ENCODE measurements at regions not wholly inside any gene's neighbourhood (a gene's known extent, or its start where the extent isn't known, plus 50 kb on each side); places are given as distances from the start of the nearest gene placed in this dataset.
"Not testable (repeated sequence)": the region's sequence is repeated elsewhere in the genome, so short reads cannot be mapped to it uniquely, and the experiment has no call there.

DNA sequence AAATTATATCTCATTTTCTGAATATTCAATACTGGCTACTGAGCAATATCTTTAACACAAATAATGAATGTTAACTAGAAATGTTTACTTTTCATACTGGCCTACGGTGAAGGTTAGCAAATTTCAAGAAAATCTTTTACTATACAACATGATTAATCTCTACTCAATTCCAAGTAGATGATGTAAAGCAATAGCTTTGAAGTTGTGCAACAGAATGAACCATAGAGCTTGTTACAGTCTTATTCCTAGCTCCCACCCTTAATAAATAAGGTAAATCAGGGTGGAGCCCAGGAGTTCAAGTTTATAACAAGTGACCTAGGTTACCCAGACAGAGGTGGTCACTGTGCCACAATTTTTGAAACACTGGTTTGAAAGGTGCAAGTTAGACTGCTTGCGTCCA lies 1678.1 kb downstream of the KCNT2 start:
- DNase-seq (ENCODE audit: low read depth in 2 of 2): no peak

- DNase-seq (ENCODE audit: low read depth in 2 of 2): no peak
These were observed 1678.9 kb downstream of the KCNT2 start for GRCh38 chr1:194929357-194929756.

DNA sequence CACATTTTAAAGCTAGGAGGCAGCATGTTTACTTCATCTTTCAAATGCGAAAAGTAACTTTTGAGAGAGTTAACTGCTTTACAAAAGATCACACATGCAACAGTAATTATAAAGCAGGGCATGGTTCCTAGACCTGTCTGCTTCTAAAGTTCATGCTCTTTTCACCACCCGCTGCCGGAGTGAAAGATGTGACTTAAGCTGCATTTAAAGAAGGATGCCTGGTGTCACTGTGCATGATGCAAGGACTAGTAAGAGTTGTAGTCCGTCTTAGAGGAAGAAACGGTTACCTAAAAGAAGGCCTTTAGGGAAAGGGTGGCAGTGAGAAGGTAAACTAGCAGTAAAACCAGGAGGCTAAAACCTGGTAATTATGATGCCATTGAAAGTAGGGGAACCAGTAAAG lies 1689.1 kb downstream of the KCNT2 start:
- DNase-seq (ENCODE audit: low read depth in 2 of 2): no peak

DNA sequence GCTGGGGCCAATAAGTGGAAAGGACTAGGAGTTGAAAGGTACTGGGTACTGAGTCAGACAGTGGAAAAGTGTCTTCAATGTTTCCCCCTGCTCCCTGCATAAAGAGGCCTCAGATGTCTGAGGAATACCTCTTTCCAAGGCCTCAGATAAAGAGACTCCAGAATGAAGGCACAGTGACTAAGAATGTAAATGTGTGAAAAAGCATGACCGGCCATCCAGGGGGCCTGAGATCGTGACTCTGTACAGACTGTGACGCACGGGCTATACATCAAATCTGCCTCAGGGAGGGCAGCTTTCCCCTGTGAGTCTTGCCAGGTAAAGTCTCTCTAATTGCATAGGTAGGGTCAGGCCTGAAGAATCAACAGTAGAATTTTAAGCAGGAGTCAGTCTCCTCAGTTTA lies 1690.5 kb downstream of the KCNT2 start:
- DNase-seq (ENCODE audit: low read depth in 2 of 2): no peak

DNA sequence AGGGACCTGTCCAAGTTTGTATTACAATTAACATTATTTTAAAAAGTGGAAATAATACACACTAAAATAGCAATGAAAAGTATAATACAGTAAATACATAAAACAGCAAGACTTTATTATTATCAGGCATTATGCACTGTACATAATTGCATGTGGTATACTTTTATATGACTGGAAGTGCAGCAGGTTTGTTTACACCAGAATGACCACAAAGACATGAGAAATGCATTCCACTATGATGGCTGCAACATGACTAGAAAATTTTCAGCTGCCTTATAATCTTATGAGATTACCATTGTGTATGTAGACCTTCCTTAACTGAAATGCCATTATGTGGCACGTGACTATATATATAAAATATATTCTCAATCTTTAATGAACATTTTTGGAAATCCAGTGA lies 1699.6 kb downstream of the KCNT2 start:
- DNase-seq (ENCODE audit: low read depth in 2 of 2): no peak

DNA sequence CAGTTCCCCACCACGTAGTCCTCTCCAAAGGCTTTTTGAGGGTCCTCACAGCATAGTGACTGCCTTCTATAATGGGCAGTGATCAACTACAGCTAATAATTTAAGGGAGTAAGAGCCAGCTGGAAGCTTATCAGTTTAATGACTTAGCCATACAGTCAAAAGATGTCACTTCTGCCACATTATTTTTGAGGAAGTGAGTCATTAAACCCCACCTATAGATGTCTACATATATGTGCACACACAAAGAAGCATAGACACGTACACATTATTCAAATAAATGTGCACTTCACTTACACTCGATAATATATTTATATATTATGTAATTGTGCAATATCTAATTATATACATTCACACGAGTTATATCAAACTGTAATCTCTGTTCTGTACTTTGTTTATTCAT lies 1704.7 kb downstream of the KCNT2 start:
- DNase-seq (ENCODE audit: low read depth in 2 of 2): no peak

DNA sequence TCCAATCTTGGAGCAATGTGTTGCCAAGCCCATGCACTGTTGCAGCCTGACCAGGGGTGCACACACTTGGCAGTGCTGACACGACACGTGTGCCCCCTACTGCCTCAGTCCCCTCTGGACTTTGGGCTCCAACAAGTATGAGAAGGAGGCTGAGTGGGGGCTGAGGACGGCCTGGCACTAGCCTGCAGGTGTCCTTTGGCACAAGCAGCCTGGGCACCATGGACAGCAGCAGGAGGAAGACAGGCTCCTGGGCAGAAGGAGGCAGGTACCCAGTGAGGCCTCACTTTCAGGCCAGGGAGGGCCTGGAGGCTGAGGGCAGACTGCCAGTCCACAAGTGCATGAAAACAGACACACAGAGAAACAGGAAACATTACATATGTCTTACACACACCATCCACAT lies 1702.9 kb upstream of the B3GALT2 start:
- DNase-seq (ENCODE audit: low read depth in 2 of 2): no peak

- no peak for DNase-seq (ENCODE audit: low read depth in 2 of 2)
These were observed 1684.4 kb upstream of the B3GALT2 start for GRCh38 chr1:194870860-194871259.

- no peak for DNase-seq (ENCODE audit: low read depth in 2 of 2)
These were observed 1679.7 kb upstream of the B3GALT2 start for GRCh38 chr1:194866153-194866552.

GRCh38 chr1:194865383-194865782 lies 1679.0 kb upstream of the B3GALT2 start:
- DNase-seq (ENCODE audit: low read depth in 2 of 2): no peak

GRCh38 chr1:194862129-194862528 lies 1675.7 kb upstream of the B3GALT2 start:
- no peak for DNase-seq (ENCODE audit: low read depth in 2 of 2)

- DNase-seq (ENCODE audit: low read depth in 2 of 2): no peak
These were observed 1674.1 kb upstream of the B3GALT2 start for GRCh38 chr1:194860248-194861201.

GRCh38 chr1:194859481-194860154 lies 1673.2 kb upstream of the B3GALT2 start:
- not testable (repeated sequence) for DNase-seq (ENCODE audit: low read depth in 2 of 2)

- DNase-seq (ENCODE audit: low read depth in 2 of 2): not testable (repeated sequence)
These were observed 1672.5 kb upstream of the B3GALT2 start for GRCh38 chr1:194858811-194859480.

DNA sequence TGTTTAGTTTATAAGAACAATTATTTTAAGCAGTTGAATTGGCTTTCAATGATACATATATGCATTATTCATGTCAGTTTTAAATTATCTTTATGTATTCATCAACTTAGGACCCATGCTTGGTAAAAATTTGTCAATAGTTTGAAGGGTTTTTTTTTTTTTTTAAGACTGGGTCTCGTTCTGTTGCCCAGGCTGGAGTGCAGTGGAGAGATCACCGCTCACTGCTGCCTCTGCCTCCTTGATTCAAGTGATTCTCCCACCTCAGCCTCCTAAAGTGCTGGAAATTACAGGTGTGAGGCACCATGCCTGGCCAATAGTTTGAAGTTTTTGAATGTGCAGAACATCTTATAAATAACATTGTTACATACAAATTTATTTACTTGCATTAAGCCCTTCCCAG lies 1671.0 kb upstream of the B3GALT2 start:
- DNase-seq (ENCODE audit: low read depth in 2 of 2): no peak

GRCh38 chr1:194848846-194849245 lies 1662.4 kb upstream of the B3GALT2 start:
- DNase-seq (ENCODE audit: low read depth in 2 of 2): no peak

DNA sequence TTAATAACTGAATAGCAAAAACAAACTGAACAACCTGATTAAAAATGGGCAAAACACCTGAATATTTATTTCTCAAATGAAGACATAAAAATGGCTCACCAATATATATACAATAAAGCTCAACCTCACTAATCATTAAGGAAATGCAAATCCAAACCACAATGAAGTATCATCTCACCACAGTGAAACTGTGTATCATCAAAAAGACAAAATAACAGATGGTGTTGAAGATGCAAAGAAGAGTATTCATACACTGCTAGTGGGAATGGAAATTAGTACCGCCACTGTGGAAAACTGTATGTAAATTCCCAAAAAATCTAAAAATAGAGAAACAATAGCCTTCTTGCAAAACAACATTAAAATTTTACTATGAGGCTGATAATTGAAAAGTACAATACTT lies 1660.1 kb upstream of the B3GALT2 start:
- DNase-seq (ENCODE audit: low read depth in 2 of 2): no peak

GRCh38 chr1:194843077-194843476 lies 1656.7 kb upstream of the B3GALT2 start:
- no peak for DNase-seq (ENCODE audit: low read depth in 2 of 2)

DNA sequence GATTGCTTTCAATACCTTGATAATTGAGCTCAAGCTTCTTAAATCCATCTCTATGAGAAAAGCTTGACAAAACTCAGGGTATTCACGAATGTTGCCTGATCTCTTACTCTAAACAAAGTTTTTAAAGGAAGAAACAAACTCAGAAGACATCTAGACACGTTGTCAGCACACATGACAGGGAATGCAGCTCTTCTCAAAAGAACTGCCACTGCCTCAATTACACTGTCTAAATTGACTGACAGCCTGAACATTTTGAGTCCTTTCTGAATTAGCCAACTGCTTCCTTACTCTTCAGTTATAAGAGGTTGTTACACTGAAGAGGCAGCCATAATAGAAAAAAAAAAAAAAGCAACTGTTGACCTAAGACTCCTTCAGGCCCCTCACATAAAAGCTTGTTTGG lies 1646.7 kb upstream of the B3GALT2 start:
- DNase-seq (ENCODE audit: low read depth in 2 of 2): no peak

- not testable (repeated sequence) for DNase-seq (ENCODE audit: low read depth in 2 of 2)
These were observed 1645.2 kb upstream of the B3GALT2 start for GRCh38 chr1:194831595-194831994.

- no peak for DNase-seq (ENCODE audit: low read depth in 2 of 2)
These were observed 1644.0 kb upstream of the B3GALT2 start for GRCh38 chr1:194830387-194830786.

- DNase-seq (ENCODE audit: low read depth in 2 of 2): no peak
These were observed 1643.1 kb upstream of the B3GALT2 start for GRCh38 chr1:194829492-194829891.

DNA sequence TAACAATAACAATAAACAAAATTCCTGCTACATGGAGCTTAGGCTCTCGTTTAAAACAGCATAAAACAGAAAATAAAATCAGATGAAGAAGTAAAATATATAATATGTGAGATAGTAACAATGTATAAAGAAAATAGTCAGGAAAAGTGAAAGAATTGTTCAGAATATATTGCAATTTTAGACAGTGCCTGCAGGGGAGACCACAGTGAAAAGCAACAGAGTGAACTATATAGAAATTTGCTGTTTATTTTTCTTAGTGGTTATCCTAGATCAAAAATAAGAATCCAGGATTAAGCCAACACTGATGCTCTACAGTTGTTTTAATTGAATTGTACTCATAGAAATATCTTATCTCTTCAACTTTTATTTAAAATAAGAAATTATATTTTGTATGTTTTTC lies 1639.0 kb upstream of the B3GALT2 start:
- no peak for DNase-seq (ENCODE audit: low read depth in 2 of 2)
